K562 (cell line): ENCODE measurements at regions not wholly inside any gene's neighbourhood (a gene's known extent, or its start where the extent isn't known, plus 50 kb on each side); places are given as distances from the start of the nearest gene placed in this dataset.
A peak's percentile ranks its signal among the peaks of the same experiment; 100 is the strongest.

Source experiments
- HOXB6 ChIP-seq: fragments of 250-450 bp; sonication (Bioruptor Pico); IDR thresholded peaks from 2 replicates; pipeline ENCODE4 v1.5.1; 2022; ENCODE audit warnings: mild to moderate bottlenecking, borderline replicate concordance
- HSF4 ChIP-seq: fragments of 250-450 bp; sonication (Bioruptor Pico); IDR thresholded peaks from 2 replicates; pipeline ENCODE4 v2.1.2; 2022; ENCODE audit warnings: mild to moderate bottlenecking, moderate library complexity, borderline replicate concordance
- SIRT6 ChIP-seq: IDR thresholded peaks from one replicate; pipeline ENCODE4 v1.6.1; 2012; ENCODE audit warnings: low read depth, mild to moderate bottlenecking, control low read depth, inconsistent platforms, low read length, moderate library complexity
- XRCC3 ChIP-seq: fragments of 450-650 bp; IDR thresholded peaks from 2 replicates; pipeline ENCODE4 v1.6.1; 2017; ENCODE audit warnings: mild to moderate bottlenecking, moderate library complexity
- ZBTB17 ChIP-seq: fragments of 450-650 bp; formaldehyde crosslinking; IDR thresholded peaks from 2 replicates; pipeline ENCODE4 v1.4.0; 2020; ENCODE audit warnings: mild to moderate bottlenecking
- ZBTB40 ChIP-seq, 2 experiments: fragments of 450-650 bp in 1 of 2; sonication (generic) in 1 of 2; formaldehyde crosslinking in 1 of 2; IDR thresholded peaks; 2 replicates each; pipeline versions ENCODE4 v1.7.1 to v1.9.0; 2016 to 2022; ENCODE audit warnings: inconsistent platforms in 1 of 2, mild to moderate bottlenecking in 1 of 2, missing genetic modification reagents in 1 of 2
- ZFPM2 ChIP-seq: fragments of 250-450 bp; sonication (Bioruptor Pico); IDR thresholded peaks from 2 replicates; pipeline ENCODE4 v1.5.1; 2022; ENCODE audit warnings: mild to moderate bottlenecking
- ZNF354B ChIP-seq: fragments of 250-450 bp; sonication (Bioruptor Pico); IDR thresholded peaks from 2 replicates; pipeline ENCODE4 v1.4.0; 2020
- TF ChIP-seq, protein P1 (sequence below): fragments of 450-650 bp; IDR thresholded peaks from 2 replicates; pipeline ENCODE4 v1.6.1; 2018; ENCODE audit not compliant: partially characterized antibody
- TF ChIP-seq, protein P2 (sequence below): sonication (generic); formaldehyde crosslinking; IDR thresholded peaks from 2 replicates; pipeline ENCODE4 v1.9.0; 2022; ENCODE audit warnings: mild to moderate bottlenecking, missing genetic modification reagents
- TF ChIP-seq, protein P3 (sequence below): fragments of 250-450 bp; sonication (Bioruptor Pico); IDR thresholded peaks from 2 replicates; pipeline ENCODE4 v1.4.0; 2020; ENCODE audit warnings: mild to moderate bottlenecking, moderate library complexity

- peak; percentile 84 for TF ChIP-seq ZNF354B (CRISPR knock-in tag)
- no peak for TF ChIP-seq SIRT6
- no peak for TF ChIP-seq ZBTB40 (IDR thresholded peaks at IDR 0.05)
- no peak for TF ChIP-seq ZBTB40 (CRISPR knock-in tag; IDR thresholded peaks at IDR 0.05)
- TF ChIP-seq ZFPM2 (CRISPR knock-in tag) = peak; percentile 64; the same call in 1 of the 2 replicates
- peak; percentile 56; the same call in 1 of the 2 replicates for TF ChIP-seq HSF4 (CRISPR knock-in tag)
- TF ChIP-seq, protein P1, sequence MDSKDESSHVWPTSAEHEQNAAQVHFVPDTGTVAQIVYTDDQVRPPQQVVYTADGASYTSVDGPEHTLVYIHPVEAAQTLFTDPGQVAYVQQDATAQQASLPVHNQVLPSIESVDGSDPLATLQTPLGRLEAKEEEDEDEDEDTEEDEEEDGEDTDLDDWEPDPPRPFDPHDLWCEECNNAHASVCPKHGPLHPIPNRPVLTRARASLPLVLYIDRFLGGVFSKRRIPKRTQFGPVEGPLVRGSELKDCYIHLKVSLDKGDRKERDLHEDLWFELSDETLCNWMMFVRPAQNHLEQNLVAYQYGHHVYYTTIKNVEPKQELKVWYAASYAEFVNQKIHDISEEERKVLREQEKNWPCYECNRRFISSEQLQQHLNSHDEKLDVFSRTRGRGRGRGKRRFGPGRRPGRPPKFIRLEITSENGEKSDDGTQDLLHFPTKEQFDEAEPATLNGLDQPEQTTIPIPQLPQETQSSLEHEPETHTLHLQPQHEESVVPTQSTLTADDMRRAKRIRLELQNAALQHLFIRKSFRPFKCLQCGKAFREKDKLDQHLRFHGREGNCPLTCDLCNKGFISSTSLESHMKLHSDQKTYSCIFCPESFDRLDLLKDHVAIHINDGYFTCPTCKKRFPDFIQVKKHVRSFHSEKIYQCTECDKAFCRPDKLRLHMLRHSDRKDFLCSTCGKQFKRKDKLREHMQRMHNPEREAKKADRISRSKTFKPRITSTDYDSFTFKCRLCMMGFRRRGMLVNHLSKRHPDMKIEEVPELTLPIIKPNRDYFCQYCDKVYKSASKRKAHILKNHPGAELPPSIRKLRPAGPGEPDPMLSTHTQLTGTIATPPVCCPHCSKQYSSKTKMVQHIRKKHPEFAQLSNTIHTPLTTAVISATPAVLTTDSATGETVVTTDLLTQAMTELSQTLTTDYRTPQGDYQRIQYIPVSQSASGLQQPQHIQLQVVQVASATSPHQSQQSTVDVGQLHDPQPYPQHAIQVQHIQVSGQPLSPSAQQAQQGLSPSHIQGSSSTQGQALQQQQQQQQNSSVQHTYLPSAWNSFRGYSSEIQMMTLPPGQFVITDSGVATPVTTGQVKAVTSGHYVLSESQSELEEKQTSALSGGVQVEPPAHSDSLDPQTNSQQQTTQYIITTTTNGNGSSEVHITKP = no peak
- TF ChIP-seq, protein P2, sequence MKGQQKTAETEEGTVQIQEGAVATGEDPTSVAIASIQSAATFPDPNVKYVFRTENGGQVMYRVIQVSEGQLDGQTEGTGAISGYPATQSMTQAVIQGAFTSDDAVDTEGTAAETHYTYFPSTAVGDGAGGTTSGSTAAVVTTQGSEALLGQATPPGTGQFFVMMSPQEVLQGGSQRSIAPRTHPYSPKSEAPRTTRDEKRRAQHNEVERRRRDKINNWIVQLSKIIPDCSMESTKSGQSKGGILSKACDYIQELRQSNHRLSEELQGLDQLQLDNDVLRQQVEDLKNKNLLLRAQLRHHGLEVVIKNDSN = no peak
- peak; percentile 23; the same call in 1 of the 2 replicates for TF ChIP-seq ZBTB17 (CRISPR knock-in tag)
- TF ChIP-seq HOXB6 = no peak
- TF ChIP-seq XRCC3 = no peak
- TF ChIP-seq, protein P3, sequence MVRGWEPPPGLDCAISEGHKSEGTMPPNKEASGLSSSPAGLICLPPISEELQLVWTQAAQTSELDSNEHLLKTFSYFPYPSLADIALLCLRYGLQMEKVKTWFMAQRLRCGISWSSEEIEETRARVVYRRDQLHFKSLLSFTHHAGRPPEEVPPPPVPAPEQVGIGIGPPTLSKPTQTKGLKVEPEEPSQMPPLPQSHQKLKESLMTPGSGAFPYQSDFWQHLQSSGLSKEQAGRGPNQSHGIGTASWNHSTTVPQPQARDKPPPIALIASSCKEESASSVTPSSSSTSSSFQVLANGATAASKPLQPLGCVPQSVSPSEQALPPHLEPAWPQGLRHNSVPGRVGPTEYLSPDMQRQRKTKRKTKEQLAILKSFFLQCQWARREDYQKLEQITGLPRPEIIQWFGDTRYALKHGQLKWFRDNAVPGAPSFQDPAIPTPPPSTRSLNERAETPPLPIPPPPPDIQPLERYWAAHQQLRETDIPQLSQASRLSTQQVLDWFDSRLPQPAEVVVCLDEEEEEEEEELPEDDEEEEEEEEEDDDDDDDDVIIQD (CRISPR knock-in tag) = no peak
Measured at GRCh38 chr6:146886587-146887446, 288.0 kb downstream of the ADGB start (continued).
